ENCODE measurements at regions not wholly inside any gene's neighbourhood (a gene's known extent, or its start where the extent isn't known, plus 50 kb on each side); places are given as distances from the start of the nearest gene placed in this dataset.

- no peak for TF ChIP-seq CTCF (IDR thresholded peaks at IDR 0.05)
- no peak for TF ChIP-seq EZH2 (IDR thresholded peaks at IDR 0.05; ENCODE audit: borderline replicate concordance, insufficient read depth, low read depth, low read length, poor library complexity, severe bottlenecking)
These were observed 296.6 kb upstream of the FBXL7 start for GRCh38 chr5:15203376-15203775.

Measured in B cell (primary cell).